NCI-H2171 treated with DMSO at 0.1 percent for 48 hours (cell line): ENCODE measurements at regions not wholly inside any gene's neighbourhood (a gene's known extent, or its start where the extent isn't known, plus 50 kb on each side); places are given as distances from the start of the nearest gene placed in this dataset.
A peak's percentile ranks its signal among the peaks of the same experiment; 100 is the strongest.

ENCODE experiments used
- DNase-seq: peaks from one replicate; lab custom pipeline; 2025; lab: John Stamatoyannopoulos, UW

- DNase-seq: no peak
These were observed 74.2 kb upstream of the MARCHF10 start for GRCh38 chr17:62882284-62882683.

GRCh38 chr17:62880120-62880519, 72.0 kb upstream of the MARCHF10 start:
- no peak for DNase-seq

GRCh38 chr17:62876673-62877405, 68.7 kb upstream of the MARCHF10 start:
- no peak for DNase-seq

- DNase-seq: no peak
These were observed 67.9 kb upstream of the MARCHF10 start for GRCh38 chr17:62876063-62876462.

- no peak for DNase-seq
These were observed 67.2 kb upstream of the MARCHF10 start for GRCh38 chr17:62875296-62875695.

GRCh38 chr17:62871291-62871690, 63.2 kb upstream of the MARCHF10 start:
- DNase-seq: no peak

GRCh38 chr17:62870552-62870971, 62.4 kb upstream of the MARCHF10 start:
- peak; percentile 95 for DNase-seq

GRCh38 chr17:62870030-62870541, 62.0 kb upstream of the MARCHF10 start:
- DNase-seq: peak; percentile 95

- DNase-seq: no peak
These were observed 60.6 kb upstream of the MARCHF10 start for GRCh38 chr17:62868723-62869122.

- DNase-seq: no peak
These were observed 59.9 kb upstream of the MARCHF10 start for GRCh38 chr17:62868008-62868407.

- no peak for DNase-seq
These were observed 59.2 kb upstream of the MARCHF10 start for GRCh38 chr17:62867303-62867702.

GRCh38 chr17:62866471-62866870, 58.4 kb upstream of the MARCHF10 start:
- DNase-seq: peak; percentile 47

- no peak for DNase-seq
These were observed 57.5 kb upstream of the MARCHF10 start for GRCh38 chr17:62865586-62865985.

- DNase-seq: no peak
These were observed 54.1 kb upstream of the MARCHF10 start for GRCh38 chr17:62862251-62862650.

- no peak for DNase-seq
These were observed 53.1 kb upstream of the MARCHF10 start for GRCh38 chr17:62860962-62861873.

- DNase-seq: no peak
These were observed 51.0 kb upstream of the MARCHF10 start for GRCh38 chr17:62859146-62859545.
